H9 (cell line): ENCODE measurements at regions not wholly inside any gene's neighbourhood (a gene's known extent, or its start where the extent isn't known, plus 50 kb on each side); places are given as distances from the start of the nearest gene placed in this dataset.

Experiments
- DNase-seq: peaks from one replicate; pipeline ENCODE4 v3.0.0-alpha.2; 2017
- H2AFZ ChIP-seq: one replicate; pipeline ENCODE4 v1.6.1; 2013; ENCODE audit warnings: mild to moderate bottlenecking, low read length, control low read depth, moderate library complexity
- H2AK5ac ChIP-seq: 2 replicates; pipeline ENCODE4 v1.6.1; 2013; ENCODE audit warnings: low read length, control low read depth, mixed read lengths; ENCODE audit not compliant: insufficient read length
- H2BK120ac ChIP-seq: one replicate; pipeline ENCODE4 v1.6.1; 2013; ENCODE audit warnings: low read depth, mild to moderate bottlenecking, low read length, control low read depth, inconsistent platforms; ENCODE audit not compliant: poor library complexity, severe bottlenecking
- H2BK12ac ChIP-seq: 2 replicates; pipeline ENCODE4 v1.6.1; 2013; ENCODE audit warnings: low read length, control low read depth, mixed read lengths, low read depth; ENCODE audit not compliant: insufficient read length
- H2BK15ac ChIP-seq: 2 replicates; pipeline ENCODE4 v1.6.1; 2013; ENCODE audit warnings: low read depth, low read length, control low read depth
- H2BK20ac ChIP-seq: one replicate; pipeline ENCODE4 v1.6.1; 2013; ENCODE audit warnings: low read depth, mild to moderate bottlenecking, low read length, control low read depth, inconsistent platforms; ENCODE audit not compliant: poor library complexity, severe bottlenecking
- H2BK5ac ChIP-seq: 2 replicates; pipeline ENCODE4 v1.6.1; 2013; ENCODE audit warnings: low read length, control low read depth, mixed read lengths; ENCODE audit not compliant: insufficient read length
- H3K14ac ChIP-seq: 2 replicates; pipeline ENCODE4 v1.6.1; 2013; ENCODE audit warnings: low read length, control low read depth; ENCODE audit not compliant: insufficient read depth
- H3K18ac ChIP-seq: 2 replicates; pipeline ENCODE4 v1.6.1; 2013; ENCODE audit warnings: low read depth, mild to moderate bottlenecking, mixed read lengths, low read length, control low read depth; ENCODE audit not compliant: insufficient read length
- H3K23ac ChIP-seq: 2 replicates; pipeline ENCODE4 v1.6.1; 2013; ENCODE audit warnings: low read length, control low read depth, mixed read lengths, low read depth; ENCODE audit not compliant: insufficient read length
- H3K23me2 ChIP-seq: 2 replicates; pipeline ENCODE4 v1.6.1; 2013; ENCODE audit warnings: low read depth, mild to moderate bottlenecking, mixed read lengths, low read length, control low read depth; ENCODE audit not compliant: insufficient read length, poor library complexity, severe bottlenecking
- H3K27ac ChIP-seq: 2 replicates; pipeline ENCODE4 v1.5.1; 2013; ENCODE audit warnings: low read length, control low read depth, mixed read lengths, low read depth; ENCODE audit not compliant: insufficient read length
- H3K27me3 ChIP-seq: 2 replicates; pipeline ENCODE4 v1.6.1; 2013; ENCODE audit warnings: low read length, control low read depth, inconsistent platforms; ENCODE audit not compliant: insufficient read depth
- H3K4ac ChIP-seq: 2 replicates; pipeline ENCODE4 v1.6.1; 2013; ENCODE audit warnings: low read depth, mild to moderate bottlenecking, control low read depth, inconsistent platforms, low read length, moderate library complexity
- H3K4me1 ChIP-seq: 2 replicates; pipeline ENCODE4 v1.6.1; 2013; ENCODE audit warnings: low read length, control low read depth, inconsistent platforms; ENCODE audit not compliant: insufficient read depth
- H3K4me2 ChIP-seq: 2 replicates; pipeline ENCODE4 v1.6.1; 2013; ENCODE audit warnings: low read length, control low read depth, mixed read lengths; ENCODE audit not compliant: insufficient read length, insufficient read depth
- H3K56ac ChIP-seq: 2 replicates; pipeline ENCODE4 v1.6.1; 2013; ENCODE audit warnings: low read depth, mild to moderate bottlenecking, mixed read lengths, low read length, control low read depth; ENCODE audit not compliant: insufficient read length
- H3K79me1 ChIP-seq: 2 replicates; pipeline ENCODE4 v1.6.1; 2013; ENCODE audit warnings: low read depth, mild to moderate bottlenecking, moderate library complexity, low read length, control low read depth, inconsistent platforms; ENCODE audit not compliant: insufficient read depth, poor library complexity, severe bottlenecking
- H3K79me2 ChIP-seq: 2 replicates; pipeline ENCODE4 v1.6.1; 2013; ENCODE audit warnings: low read length, control low read depth, inconsistent platforms; ENCODE audit not compliant: insufficient read depth
- H3K9ac ChIP-seq: 2 replicates; pipeline ENCODE4 v1.6.1; 2013; ENCODE audit warnings: low read length, control low read depth, mixed read lengths; ENCODE audit not compliant: insufficient read length; ENCODE audit errors: extremely low read depth
- H3K9me3 ChIP-seq: one replicate; pipeline ENCODE4 v1.6.1; 2013; ENCODE audit warnings: low read depth, low read length, inconsistent platforms; ENCODE audit not compliant: control insufficient read depth
- H3T11ph ChIP-seq: one replicate; pipeline ENCODE4 v1.6.1; 2013; ENCODE audit warnings: mild to moderate bottlenecking, low read length, control low read depth, inconsistent platforms
- H4K20me1 ChIP-seq: one replicate; pipeline ENCODE4 v1.6.1; 2013; ENCODE audit not compliant: control insufficient read depth, insufficient read length, insufficient read depth
- H4K5ac ChIP-seq: 2 replicates; pipeline ENCODE4 v1.6.1; 2013; ENCODE audit warnings: low read depth, mild to moderate bottlenecking, mixed read lengths, low read length, control low read depth; ENCODE audit not compliant: insufficient read length
- H4K8ac ChIP-seq: replicated peaks from 2 replicates; pipeline ENCODE4 v1.6.1; 2013; ENCODE audit warnings: low read length, control low read depth, mixed read lengths, low read depth; ENCODE audit not compliant: insufficient read length
- H4K91ac ChIP-seq: 2 replicates; pipeline ENCODE4 v1.6.1; 2013; ENCODE audit warnings: low read depth, mild to moderate bottlenecking, moderate library complexity, mixed read lengths, low read length, control low read depth; ENCODE audit not compliant: insufficient read length
- H3K27ac Mint-ChIP-seq, 3 experiments: 2 replicates in 2 of 3; 3 replicates in 1 of 3; pipeline ENCODE4 v1.8.0; 2020 to 2021; ENCODE audit warnings: mixed read lengths in 3 of 3, mild to moderate bottlenecking in 1 of 3, moderate library complexity in 1 of 3
- H3K27me3 Mint-ChIP-seq: 2 replicates; pipeline ENCODE4 v1.8.0; 2021; ENCODE audit warnings: low read depth, mild to moderate bottlenecking, moderate library complexity, mixed read lengths
- H3K36me3 Mint-ChIP-seq, 3 experiments: 2 replicates in 2 of 3; 3 replicates in 1 of 3; pipeline ENCODE4 v1.8.0; 2020 to 2021; ENCODE audit warnings: low read depth in 3 of 3, mixed read lengths in 3 of 3; ENCODE audit not compliant: insufficient read depth in 1 of 3
- H3K4me1 Mint-ChIP-seq, 2 experiments: 2 replicates each; pipeline ENCODE4 v1.8.0; 2020; ENCODE audit warnings: mixed read lengths in 2 of 2
- H3K4me3 Mint-ChIP-seq, 2 experiments: 2 replicates in 1 of 2; 3 replicates in 1 of 2; pipeline ENCODE4 v1.8.0; 2020 to 2021; ENCODE audit warnings: mild to moderate bottlenecking in 2 of 2, mixed read lengths in 2 of 2, moderate library complexity in 1 of 2
- H3K9me3 Mint-ChIP-seq, 2 experiments: 2 replicates in 1 of 2; 3 replicates in 1 of 2; pipeline ENCODE4 v1.8.0; 2020; ENCODE audit warnings: mild to moderate bottlenecking in 2 of 2, mixed read lengths in 2 of 2, moderate library complexity in 1 of 2
- WGBS: extraction: QIAGEN DNeasy Blood & Tissue Kit; methylation state at CpG from one replicate; pipeline ENCODE4 v1.1.7; 2013; ENCODE audit warnings: missing lambda C conversion rate, low lambda C conversion rate, mixed read lengths; ENCODE audit not compliant: insufficient read length; ENCODE audit errors: extremely low coverage; 5-methylcytosine and 5-hydroxymethylcytosine counted together
- TF ChIP-seq, protein P1 (sequence below): fragments of 200-600 bp; sonication (generic); conservative IDR thresholded peaks from 3 replicates; pipeline ENCODE4 v1.8.0; 2021; ENCODE audit warnings: antibody characterized with exemption, mild to moderate bottlenecking

DNA sequence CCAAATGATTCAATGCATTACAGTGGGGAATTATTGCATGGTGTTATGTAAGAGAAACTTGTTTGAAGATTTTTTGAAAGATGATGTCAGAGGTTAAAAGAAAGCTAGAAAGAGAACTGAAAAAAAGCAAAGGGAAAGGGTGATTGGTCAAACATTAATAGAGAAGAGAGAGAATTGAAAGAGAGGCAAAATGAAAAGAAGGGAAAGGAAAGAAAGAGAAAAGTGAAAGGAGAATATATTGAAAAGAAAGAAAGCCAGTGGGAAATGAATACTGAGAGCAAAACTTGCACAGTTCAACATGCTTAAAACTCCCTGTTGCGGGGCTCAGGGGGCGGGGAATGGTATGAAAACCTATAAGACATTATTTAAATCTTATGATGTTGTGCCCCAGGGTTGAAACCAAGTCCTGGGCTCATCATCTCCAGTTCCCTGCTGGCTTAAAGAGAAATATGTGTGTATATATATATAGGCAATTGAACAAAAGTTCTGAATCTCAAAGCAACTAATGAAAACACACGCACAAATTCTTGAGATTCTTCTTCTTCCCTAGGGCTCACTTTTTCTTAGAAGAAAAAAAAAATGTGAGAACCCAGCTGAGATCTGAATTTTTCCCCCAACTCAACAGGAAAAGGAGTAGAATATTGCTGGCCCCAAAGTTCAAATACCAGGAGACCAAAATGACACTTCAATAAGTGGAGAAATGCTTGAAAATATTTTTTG, 2045.9 kb upstream of the CELF4 start:
- no peaks in the 10 kb centered on the region for H3K79me2 ChIP-seq
- H3K4me3 Mint-ChIP-seq: no peak overlapping the region
- no peak overlapping the region for H3K4me2 ChIP-seq
- no peak overlapping the region for H3T11ph ChIP-seq
- H2AK5ac ChIP-seq: no peak overlapping the region
- H4K91ac ChIP-seq: no peak overlapping the region
- H2AFZ ChIP-seq: no peak overlapping the region
- H3K79me1 ChIP-seq: no peaks in the 10 kb centered on the region
- no peak overlapping the region for H4K5ac ChIP-seq
- peaks cover 0 to 2% (median 0%) of the 10 kb centered on the region in 3 experiments; a peak in 3 of 7 replicates for H3K36me3 Mint-ChIP-seq
- H3K23me2 ChIP-seq: no peaks in the 10 kb centered on the region
- H3K27ac Mint-ChIP-seq: peak overlapping the region; percentile 14 to 92 (median 37); a peak in 6 of 7 replicates
- no peak overlapping the region for H3K9ac ChIP-seq
- no peak overlapping the region for H3K23ac ChIP-seq
- TF ChIP-seq, protein P1, sequence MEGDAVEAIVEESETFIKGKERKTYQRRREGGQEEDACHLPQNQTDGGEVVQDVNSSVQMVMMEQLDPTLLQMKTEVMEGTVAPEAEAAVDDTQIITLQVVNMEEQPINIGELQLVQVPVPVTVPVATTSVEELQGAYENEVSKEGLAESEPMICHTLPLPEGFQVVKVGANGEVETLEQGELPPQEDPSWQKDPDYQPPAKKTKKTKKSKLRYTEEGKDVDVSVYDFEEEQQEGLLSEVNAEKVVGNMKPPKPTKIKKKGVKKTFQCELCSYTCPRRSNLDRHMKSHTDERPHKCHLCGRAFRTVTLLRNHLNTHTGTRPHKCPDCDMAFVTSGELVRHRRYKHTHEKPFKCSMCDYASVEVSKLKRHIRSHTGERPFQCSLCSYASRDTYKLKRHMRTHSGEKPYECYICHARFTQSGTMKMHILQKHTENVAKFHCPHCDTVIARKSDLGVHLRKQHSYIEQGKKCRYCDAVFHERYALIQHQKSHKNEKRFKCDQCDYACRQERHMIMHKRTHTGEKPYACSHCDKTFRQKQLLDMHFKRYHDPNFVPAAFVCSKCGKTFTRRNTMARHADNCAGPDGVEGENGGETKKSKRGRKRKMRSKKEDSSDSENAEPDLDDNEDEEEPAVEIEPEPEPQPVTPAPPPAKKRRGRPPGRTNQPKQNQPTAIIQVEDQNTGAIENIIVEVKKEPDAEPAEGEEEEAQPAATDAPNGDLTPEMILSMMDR: no peak
- H3K27me3 Mint-ChIP-seq: no peaks in the 10 kb centered on the region
- no CpG with 5 or more reads among the region's 3 CpGs for WGBS
- no peaks in the 10 kb centered on the region for H4K20me1 ChIP-seq
- H2BK120ac ChIP-seq: no peak overlapping the region
- no peak for DNase-seq
- H3K27ac ChIP-seq: peak overlapping the region; percentile 64
- no peak overlapping the region for H3K56ac ChIP-seq
- H3K9me3 Mint-ChIP-seq: no peaks in the 10 kb centered on the region
- no peak overlapping the region for H2BK5ac ChIP-seq
- H2BK20ac ChIP-seq: no peak overlapping the region
- peaks cover 11% of the 10 kb centered on the region for H3K4me1 ChIP-seq
- no peak overlapping the region for H2BK15ac ChIP-seq
- H3K18ac ChIP-seq: no peak overlapping the region
- H3K9me3 ChIP-seq: no peaks in the 10 kb centered on the region
- peaks cover 47 to 51% of the 10 kb centered on the region in 2 experiments for H3K4me1 Mint-ChIP-seq
- H3K27me3 ChIP-seq: no peaks in the 10 kb centered on the region
- H2BK12ac ChIP-seq: no peak overlapping the region
- H3K14ac ChIP-seq: no peak overlapping the region
- no peak overlapping the region for H3K4ac ChIP-seq
- H4K8ac ChIP-seq: no peak overlapping the region
